DOHH2 (cell line): ENCODE measurements at regions not wholly inside any gene's neighbourhood (a gene's known extent, or its start where the extent isn't known, plus 50 kb on each side); places are given as distances from the start of the nearest gene placed in this dataset.

Experiments used
- CTCF ChIP-seq: fragments of 200-600 bp; sonication (generic); IDR thresholded peaks from one replicate; pipeline ENCODE4 v1.5.1; 2014; ENCODE audit warnings: antibody characterized with exemption, mild to moderate bottlenecking, low read depth, low read length; ENCODE audit not compliant: poor library complexity, severe bottlenecking
- EZH2phosphoT487 ChIP-seq: fragments of 200-600 bp; sonication (generic); IDR thresholded peaks from 2 replicates; pipeline ENCODE4 v1.6.1; 2017; ENCODE audit warnings: borderline replicate concordance, mild to moderate bottlenecking, antibody characterized with exemption, low read length, moderate library complexity, mixed read lengths

- TF ChIP-seq CTCF (no peak), EZH2phosphoT487 (no peak)
These were observed 529.1 kb upstream of the TBX3 start for GRCh38 chr12:115213118-115213517.
